Psoas muscle (tissue), 7 donors: ENCODE measurements at regions not wholly inside any gene's neighbourhood (a gene's known extent, or its start where the extent isn't known, plus 50 kb on each side); places are given as distances from the start of the nearest gene placed in this dataset.

Experiments
- ATAC-seq, 4 donors: fragments of 200-7000 bp; cut with Tn5 transposase; one replicate each; pipeline ENCODE4 v1.9.1; 2020; ENCODE audit warnings: moderate library complexity in 3 of 4, mild to moderate bottlenecking in 2 of 4
- DNase-seq, 2 donors: peaks; one replicate each; pipeline ENCODE4 v3.0.0-alpha.2; 2020
- H3K27ac ChIP-seq: fragments of 200-600 bp; one replicate; pipeline ENCODE4 v1.8.0; 2022
- H3K27me3 ChIP-seq, 3 donors: fragments of 200-600 bp in 1 of 3; one replicate each; pipeline versions ENCODE4 v1.6.1 to v1.8.0; 2013 to 2022; ENCODE audit warnings: low read length in 2 of 3, mild to moderate bottlenecking in 2 of 3, moderate library complexity in 1 of 3; ENCODE audit not compliant: insufficient read depth in 3 of 3
- H3K36me3 ChIP-seq, 2 donors: fragments of 200-600 bp in 1 of 2; one replicate each; pipeline versions ENCODE4 v1.6.1 to v1.8.0; 2013 to 2022; ENCODE audit warnings: low read depth in 1 of 2, mild to moderate bottlenecking in 1 of 2, moderate library complexity in 1 of 2; ENCODE audit not compliant: insufficient read depth in 1 of 2
- H3K4me1 ChIP-seq: fragments of 200-600 bp; one replicate; pipeline ENCODE4 v1.8.0; 2022
- H3K4me3 ChIP-seq: fragments of 200-600 bp; one replicate; pipeline ENCODE4 v1.8.0; 2022; ENCODE audit warnings: mild to moderate bottlenecking
- H3K9me3 ChIP-seq: fragments of 200-600 bp; one replicate; pipeline ENCODE4 v1.8.0; 2022
- WGBS, 3 donors: extraction: QIAGEN DNeasy Blood & Tissue Kit; methylation state at CpG; one replicate each; pipeline versions ENCODE4 v1.1.6 to v1.1.7; 2013; 5-methylcytosine and 5-hydroxymethylcytosine counted together
- intact Hi-C, 2 donors: fragments of 100-400 bp; cut with DNase I; formaldehyde crosslinking; loops; one replicate each; pipeline versions ENCODE4 v1.11.0 to v1.14.2; 2022
- TF ChIP-seq, protein P1 (sequence below): fragments of 200-600 bp; IDR thresholded peaks from one replicate; pipeline ENCODE4 v1.8.0; 2022; ENCODE audit warnings: antibody characterized with exemption
- donor health status: healthy with polysubstance abuse.
- donor health status: DM: no; HTN: no; CAD: no; lungs with moderate emphysema.
- donor health status: Bipolar disorder and iron deficiency.
- donor health status: healthy.
- donor health status: DM: yes; HTN: yes; CAD: no.
- donor health status: DM: no; HTN: no; CAD: no.
- donor health status: DM: yes; HTN: yes; CAD: no.

DNA sequence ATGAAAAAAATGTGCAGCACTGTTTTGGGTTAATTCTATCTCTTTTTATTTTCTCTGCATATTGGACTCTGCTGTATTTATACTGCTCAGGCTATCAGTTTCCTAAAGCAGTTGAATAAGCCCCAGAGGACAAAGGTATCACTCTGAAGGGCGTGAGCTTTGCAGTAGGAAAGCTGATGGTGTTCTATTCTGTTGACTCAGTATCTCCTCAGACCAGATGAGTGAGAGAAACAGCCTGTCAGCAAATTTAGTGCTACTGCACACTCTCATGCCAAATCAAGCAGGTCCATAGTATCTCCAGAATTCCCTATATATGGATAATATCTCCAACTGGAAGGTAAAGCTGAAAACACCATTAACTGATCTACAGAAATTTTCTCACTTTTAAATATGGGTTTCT, 132.3 kb upstream of the UGT8 start:
- no peak for DNase-seq
- intact Hi-C loops, result no loop called here
- TF ChIP-seq, protein P1, sequence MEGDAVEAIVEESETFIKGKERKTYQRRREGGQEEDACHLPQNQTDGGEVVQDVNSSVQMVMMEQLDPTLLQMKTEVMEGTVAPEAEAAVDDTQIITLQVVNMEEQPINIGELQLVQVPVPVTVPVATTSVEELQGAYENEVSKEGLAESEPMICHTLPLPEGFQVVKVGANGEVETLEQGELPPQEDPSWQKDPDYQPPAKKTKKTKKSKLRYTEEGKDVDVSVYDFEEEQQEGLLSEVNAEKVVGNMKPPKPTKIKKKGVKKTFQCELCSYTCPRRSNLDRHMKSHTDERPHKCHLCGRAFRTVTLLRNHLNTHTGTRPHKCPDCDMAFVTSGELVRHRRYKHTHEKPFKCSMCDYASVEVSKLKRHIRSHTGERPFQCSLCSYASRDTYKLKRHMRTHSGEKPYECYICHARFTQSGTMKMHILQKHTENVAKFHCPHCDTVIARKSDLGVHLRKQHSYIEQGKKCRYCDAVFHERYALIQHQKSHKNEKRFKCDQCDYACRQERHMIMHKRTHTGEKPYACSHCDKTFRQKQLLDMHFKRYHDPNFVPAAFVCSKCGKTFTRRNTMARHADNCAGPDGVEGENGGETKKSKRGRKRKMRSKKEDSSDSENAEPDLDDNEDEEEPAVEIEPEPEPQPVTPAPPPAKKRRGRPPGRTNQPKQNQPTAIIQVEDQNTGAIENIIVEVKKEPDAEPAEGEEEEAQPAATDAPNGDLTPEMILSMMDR, result no peak
- H3K9me3 ChIP-seq, result no peaks in the 10 kb centered on the region
- ATAC-seq, result no peak
- H3K27me3 ChIP-seq, result no peaks in the 10 kb centered on the region
- 25 to 43% (median 26%) methylated on average over 1 of the region's 1 CpG for WGBS, 3 donors
- no peaks in the 10 kb centered on the region for H3K4me1 ChIP-seq
- H3K36me3 ChIP-seq, result no peaks in the 10 kb centered on the region
- no peak overlapping the region for H3K27ac ChIP-seq
- H3K4me3 ChIP-seq, result no peak overlapping the region

DNA sequence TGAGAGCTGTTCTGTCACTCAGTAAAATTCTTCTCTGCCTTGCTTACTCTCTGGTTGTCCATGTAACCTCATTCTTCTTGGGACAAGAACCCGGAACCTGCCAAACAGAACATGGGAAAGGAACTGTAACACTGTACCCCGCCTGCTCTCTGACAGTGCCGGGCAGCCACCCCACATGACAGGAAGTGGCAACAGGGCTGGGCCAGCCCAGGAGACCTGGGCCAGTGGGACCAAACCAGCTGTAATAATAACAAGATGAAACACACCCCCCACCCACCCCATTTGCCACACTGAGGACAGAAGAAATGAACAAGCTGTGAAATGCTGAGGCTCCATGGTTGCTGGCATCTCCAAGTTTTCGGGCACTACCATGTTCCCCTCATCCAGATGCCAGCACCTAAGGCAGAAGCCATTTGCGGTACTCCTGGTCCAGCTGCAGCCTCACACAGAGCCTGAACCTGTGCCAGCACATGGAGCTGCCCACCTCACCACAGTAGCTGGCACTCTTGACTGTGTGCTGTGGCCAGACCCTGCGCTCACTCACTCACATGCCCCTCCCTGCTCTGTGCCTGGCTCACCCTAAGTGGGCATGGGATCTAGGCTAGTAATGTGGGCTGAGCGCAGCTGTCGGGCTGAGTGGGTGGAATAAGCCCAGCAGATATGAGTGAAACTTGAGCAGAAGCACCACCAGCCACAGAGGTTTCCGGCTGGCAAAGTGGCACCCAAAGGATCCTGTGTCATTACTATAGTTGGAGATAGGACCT, 126.2 kb upstream of the UGT8 start:
- ATAC-seq (no peak), DNase-seq (no peak)
- 61 to 74% (median 62%) methylated on average over 9 of the region's 9 CpGs for WGBS, 3 donors
- H3K27me3 ChIP-seq, result no peaks in the 10 kb centered on the region
- TF ChIP-seq, protein P1, result no peak
- no peak overlapping the region for H3K27ac ChIP-seq
- no peaks in the 10 kb centered on the region for H3K36me3 ChIP-seq
- intact Hi-C loops, result no loop called here
- no peaks in the 10 kb centered on the region for H3K4me1 ChIP-seq
- H3K9me3 ChIP-seq, result no peaks in the 10 kb centered on the region
- H3K4me3 ChIP-seq, result no peak overlapping the region

DNA sequence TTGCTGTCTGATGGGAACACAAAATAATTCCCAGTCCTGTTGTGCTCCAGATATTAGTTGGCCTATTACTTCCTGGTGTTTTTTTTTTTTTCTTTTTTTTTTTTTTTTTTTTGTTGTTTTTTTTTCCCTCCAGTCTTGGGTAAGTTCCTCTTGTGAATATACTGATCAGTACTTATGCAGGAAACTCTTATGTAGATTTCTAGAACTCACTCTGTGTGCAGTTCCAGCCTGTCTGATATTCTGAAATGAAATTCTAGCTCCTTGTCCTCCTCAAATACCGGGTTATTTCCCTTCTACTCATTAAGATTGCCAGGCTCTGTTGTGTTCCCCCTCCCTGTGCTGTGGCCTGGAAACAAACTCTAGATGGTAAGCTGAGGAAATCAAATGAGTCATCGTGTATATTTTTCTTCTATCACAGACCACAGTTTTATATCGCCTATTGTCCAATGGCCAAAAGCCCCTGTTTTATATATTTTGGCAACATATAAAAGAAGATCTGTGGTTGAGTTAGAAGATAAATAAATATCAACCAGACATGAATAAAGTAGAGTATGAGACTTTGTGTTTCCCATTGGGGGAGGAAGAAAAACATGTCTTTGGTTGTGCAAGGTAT, 124.3 kb upstream of the UGT8 start:
- DNase-seq, result no peak
- ATAC-seq, result no peak
- intact Hi-C loops, result no loop called here

DNA sequence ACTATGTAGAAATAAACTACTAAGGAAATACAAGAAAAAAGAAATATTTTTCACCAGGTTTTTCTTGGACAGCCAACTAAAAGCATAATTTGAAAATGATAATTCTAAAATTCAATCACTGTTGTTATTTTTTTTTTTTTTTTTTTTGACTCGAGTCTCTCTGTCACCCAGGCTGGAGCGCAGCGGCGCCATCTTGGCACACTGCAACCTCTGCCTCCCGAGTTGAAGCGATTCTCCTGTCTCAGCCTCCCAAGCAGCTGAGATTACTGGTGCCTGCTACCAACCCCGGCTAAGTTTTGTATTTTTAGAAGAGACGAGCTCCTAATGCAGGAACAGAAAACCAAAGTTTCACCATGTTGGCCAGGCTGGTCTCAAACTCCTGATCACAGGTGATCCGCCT, 122.3 kb upstream of the UGT8 start:
- H3K36me3 ChIP-seq, result no peaks in the 10 kb centered on the region
- no peak overlapping the region for H3K27ac ChIP-seq
- H3K9me3 ChIP-seq, result no peaks in the 10 kb centered on the region
- ATAC-seq (no peak), DNase-seq (no peak)
- no peaks in the 10 kb centered on the region for H3K27me3 ChIP-seq
- 92 to 93% (median 92%) methylated on average over 9 of the region's 9 CpGs for WGBS, 3 donors
- H3K4me3 ChIP-seq, result no peak overlapping the region
- TF ChIP-seq, protein P1, result no peak
- intact Hi-C loops, result no loop called here
- no peaks in the 10 kb centered on the region for H3K4me1 ChIP-seq

More for the DNA sequence above, 124.3 kb upstream of the UGT8 start:
- 83 to 95% (median 84%) methylated on average over 3 of the region's 3 CpGs for WGBS, 3 donors
- Histone ChIP-seq H3K4me3 (no peak overlapping the region), H3K27ac (no peak overlapping the region), H3K9me3 (no peaks in the 10 kb centered on the region), H3K36me3 (no peaks in the 10 kb centered on the region), H3K27me3 (no peaks in the 10 kb centered on the region), H3K4me1 (no peaks in the 10 kb centered on the region)
- TF ChIP-seq, protein P1, result no peak
